SK-N-SH treated with all-trans-retinoic acid at 6 μM for 48 hours (cell line): ENCODE measurements at regions not wholly inside any gene's neighbourhood (a gene's known extent, or its start where the extent isn't known, plus 50 kb on each side); places are given as distances from the start of the nearest gene placed in this dataset.
"Not testable (repeated sequence)": the region's sequence is repeated elsewhere in the genome, so short reads cannot be mapped to it uniquely, and the experiment has no call there.

ENCODE experiments used
- ATAC-seq: fragments of 200-7000 bp; cut with Tn5 transposase; 3 replicates; pipeline ENCODE4 v1.9.1; 2020; ENCODE audit warnings: mild to moderate bottlenecking, moderate library complexity
- ARNTL ChIP-seq: fragments of 450-650 bp; formaldehyde crosslinking; IDR thresholded peaks from 2 replicates; pipeline ENCODE4 v1.5.0; 2020; ENCODE audit warnings: low read depth, mild to moderate bottlenecking, moderate library complexity, borderline replicate concordance
- BACH2 ChIP-seq: fragments of 250-450 bp; sonication (Bioruptor Pico); IDR thresholded peaks from 2 replicates; pipeline ENCODE4 v1.9.0; 2021; ENCODE audit warnings: mild to moderate bottlenecking, borderline replicate concordance
- CREB5 ChIP-seq: fragments of 250-450 bp; sonication (Bioruptor Pico); IDR thresholded peaks from 2 replicates; pipeline ENCODE4 v1.5.1; 2020; ENCODE audit warnings: low read depth, mild to moderate bottlenecking, moderate library complexity
- CSDC2 ChIP-seq: fragments of 250-450 bp; sonication (Bioruptor Pico); IDR thresholded peaks from 2 replicates; pipeline ENCODE4 v1.5.0; 2020; ENCODE audit warnings: mild to moderate bottlenecking, moderate library complexity
- CSRNP3 ChIP-seq: fragments of 250-450 bp; sonication (Bioruptor Pico); IDR thresholded peaks from 2 replicates; pipeline ENCODE4 v1.5.1; 2021; ENCODE audit warnings: mild to moderate bottlenecking, moderate library complexity
- ESRRG ChIP-seq: fragments of 250-450 bp; sonication (Bioruptor Pico); IDR thresholded peaks from 2 replicates; pipeline ENCODE4 v1.6.1; 2021; ENCODE audit warnings: mild to moderate bottlenecking
- GLIS3 ChIP-seq: fragments of 250-450 bp; sonication (Bioruptor Pico); IDR thresholded peaks from 2 replicates; pipeline ENCODE4 v1.5.0; 2020; ENCODE audit warnings: mild to moderate bottlenecking, moderate library complexity
- PATZ1 ChIP-seq: fragments of 250-450 bp; sonication (Bioruptor Pico); IDR thresholded peaks from 2 replicates; pipeline ENCODE4 v1.8.0; 2020; ENCODE audit warnings: mild to moderate bottlenecking, moderate library complexity, borderline replicate concordance
- POU6F1 ChIP-seq: fragments of 250-450 bp; sonication (Bioruptor Pico); IDR thresholded peaks from 2 replicates; pipeline ENCODE4 v1.8.0; 2021; ENCODE audit warnings: low read depth, mild to moderate bottlenecking, moderate library complexity, borderline replicate concordance
- PPARA ChIP-seq: fragments of 250-450 bp; sonication (Bioruptor Pico); IDR thresholded peaks from 2 replicates; pipeline ENCODE4 v1.5.0; 2020; ENCODE audit warnings: mild to moderate bottlenecking, borderline replicate concordance
- RARB ChIP-seq: fragments of 250-450 bp; sonication (Bioruptor Pico); IDR thresholded peaks from 2 replicates; pipeline ENCODE4 v1.8.0; 2021; ENCODE audit warnings: mild to moderate bottlenecking, moderate library complexity
- SNAI2 ChIP-seq: fragments of 250-450 bp; sonication (Bioruptor Pico); IDR thresholded peaks from 2 replicates; pipeline ENCODE4 v1.5.0; 2020; ENCODE audit warnings: mild to moderate bottlenecking, moderate library complexity
- TCF4 ChIP-seq: fragments of 250-450 bp; sonication (Bioruptor Pico); IDR thresholded peaks from 2 replicates; pipeline ENCODE4 v1.8.0; 2021; ENCODE audit warnings: mild to moderate bottlenecking, moderate library complexity, borderline replicate concordance
- TOX ChIP-seq: fragments of 250-450 bp; sonication (Bioruptor Pico); IDR thresholded peaks from 2 replicates; pipeline ENCODE4 v1.8.0; 2021; ENCODE audit warnings: mild to moderate bottlenecking, moderate library complexity, borderline replicate concordance
- TSHZ2 ChIP-seq: fragments of 250-450 bp; sonication (Bioruptor Pico); IDR thresholded peaks from 2 replicates; pipeline ENCODE4 v1.5.0; 2020; ENCODE audit warnings: mild to moderate bottlenecking, moderate library complexity
- ZFP3 ChIP-seq: fragments of 250-450 bp; sonication (Bioruptor Pico); IDR thresholded peaks from 2 replicates; pipeline ENCODE4 v1.5.0; 2020; ENCODE audit warnings: mild to moderate bottlenecking, moderate library complexity
- ZFP30 ChIP-seq: fragments of 450-650 bp; formaldehyde crosslinking; IDR thresholded peaks from 2 replicates; pipeline ENCODE4 v1.5.0; 2022; ENCODE audit warnings: mild to moderate bottlenecking, moderate library complexity
- ZNF70 ChIP-seq: fragments of 450-650 bp; formaldehyde crosslinking; IDR thresholded peaks from 2 replicates; pipeline ENCODE4 v1.5.0; 2020; ENCODE audit warnings: mild to moderate bottlenecking, moderate library complexity
- ZNF8 ChIP-seq: fragments of 450-650 bp; formaldehyde crosslinking; IDR thresholded peaks from 2 replicates; pipeline ENCODE4 v1.5.0; 2020; ENCODE audit warnings: mild to moderate bottlenecking, moderate library complexity

GRCh38 chr17:22322893-22323550, 630.7 kb downstream of the KCNJ18 start:
- peak; percentile 53; the same call in 2 of the 3 replicates for ATAC-seq

GRCh38 chr17:22337467-22337866, 645.1 kb downstream of the KCNJ18 start:
- TF ChIP-seq ZNF8 (CRISPR knock-in tag) (no peak), GLIS3 (no peak), CSDC2 (CRISPR knock-in tag) (no peak), ESRRG (CRISPR knock-in tag) (no peak), BACH2 (CRISPR knock-in tag) (no peak), CREB5 (no peak), TOX (CRISPR knock-in tag) (no peak), ZFP3 (CRISPR knock-in tag) (no peak), TCF4 (no peak), RARB (CRISPR knock-in tag) (no peak), ARNTL (CRISPR knock-in tag) (no peak), TSHZ2 (CRISPR knock-in tag) (no peak), ZNF70 (CRISPR knock-in tag) (no peak), CSRNP3 (CRISPR knock-in tag) (no peak), ZFP30 (CRISPR knock-in tag) (no peak)

GRCh38 chr17:22356603-22357002, 664.3 kb downstream of the KCNJ18 start:
- ATAC-seq, result not testable (repeated sequence)

More at GRCh38 chr17:22337467-22337866, 645.1 kb downstream of the KCNJ18 start:
- ATAC-seq, result no peak

- ATAC-seq, result not testable (repeated sequence)
These were observed 678.7 kb downstream of the KCNJ18 start for GRCh38 chr17:22370988-22371387.

- TF ChIP-seq ZNF8 (CRISPR knock-in tag), result no peak
- ATAC-seq, result no peak
These were observed 681.6 kb downstream of the KCNJ18 start for GRCh38 chr17:22373911-22374310.

GRCh38 chr17:22374741-22375140, 682.4 kb downstream of the KCNJ18 start:
- ATAC-seq, result no peak
- TF ChIP-seq SNAI2 (no peak), CSDC2 (CRISPR knock-in tag) (no peak), TOX (CRISPR knock-in tag) (no peak), ZNF70 (CRISPR knock-in tag) (no peak), ZFP30 (CRISPR knock-in tag) (no peak), GLIS3 (no peak), PPARA (no peak), PATZ1 (CRISPR knock-in tag) (no peak), CSRNP3 (CRISPR knock-in tag) (no peak), POU6F1 (CRISPR knock-in tag) (no peak), ZFP3 (CRISPR knock-in tag) (no peak)
